ENCODE measurements at regions not wholly inside any gene's neighbourhood (a gene's known extent, or its start where the extent isn't known, plus 50 kb on each side); places are given as distances from the start of the nearest gene placed in this dataset.
"Not testable (repeated sequence)": the region's sequence is repeated elsewhere in the genome, so short reads cannot be mapped to it uniquely, and the experiment has no call there.

DNA sequence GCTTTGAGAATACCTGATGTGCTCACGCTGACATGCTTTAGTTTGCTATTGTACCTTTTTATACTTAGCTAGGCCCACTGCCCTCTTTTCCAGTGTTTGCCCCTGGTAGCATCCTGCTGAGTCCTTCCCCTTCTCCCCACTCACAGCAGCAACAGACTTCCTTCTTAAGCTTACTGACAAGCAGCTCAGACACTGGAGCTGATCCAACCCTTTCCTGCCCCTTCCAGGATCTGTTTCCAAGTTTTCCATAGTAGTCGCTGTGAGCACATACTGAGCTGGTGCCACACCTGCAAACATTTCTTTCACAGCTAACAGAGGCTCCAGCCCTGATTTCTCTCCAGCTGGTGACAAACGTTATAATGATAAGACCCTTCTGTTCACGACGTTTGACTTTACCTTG is 991.4 kb upstream of the CELF4 start:
- DNase-seq (ENCODE audit: low spot score) = peak; percentile 17

DNA sequence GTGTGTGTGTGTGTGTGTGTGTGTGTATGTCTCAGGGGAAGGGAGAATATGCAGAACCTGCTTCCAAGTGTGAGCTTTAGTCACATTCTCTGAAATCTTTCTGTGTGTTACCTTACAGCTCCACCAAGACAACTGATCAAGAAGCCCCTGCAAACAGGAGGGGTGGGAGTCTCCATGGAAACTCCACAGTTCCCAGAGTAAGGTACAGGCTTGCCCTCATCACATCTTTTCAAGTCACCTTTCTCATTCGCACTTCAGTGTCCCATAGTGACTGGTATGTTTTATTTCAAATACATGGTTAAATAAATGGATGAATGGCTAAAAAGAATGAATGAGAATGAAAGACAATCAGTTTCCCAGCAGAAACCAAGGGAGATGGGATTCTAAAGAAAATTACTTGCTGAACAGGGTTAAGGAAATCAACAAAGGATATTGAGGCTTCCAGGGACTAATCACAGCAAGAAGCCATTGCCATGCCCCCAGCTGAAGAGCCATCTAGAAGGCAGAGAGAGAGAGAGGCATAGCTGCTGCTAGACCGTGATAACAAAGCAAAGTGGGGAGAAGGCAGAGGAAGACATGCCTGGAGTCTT is 987.2 kb upstream of the CELF4 start:
- no peak for DNase-seq (ENCODE audit: low spot score)

DNA sequence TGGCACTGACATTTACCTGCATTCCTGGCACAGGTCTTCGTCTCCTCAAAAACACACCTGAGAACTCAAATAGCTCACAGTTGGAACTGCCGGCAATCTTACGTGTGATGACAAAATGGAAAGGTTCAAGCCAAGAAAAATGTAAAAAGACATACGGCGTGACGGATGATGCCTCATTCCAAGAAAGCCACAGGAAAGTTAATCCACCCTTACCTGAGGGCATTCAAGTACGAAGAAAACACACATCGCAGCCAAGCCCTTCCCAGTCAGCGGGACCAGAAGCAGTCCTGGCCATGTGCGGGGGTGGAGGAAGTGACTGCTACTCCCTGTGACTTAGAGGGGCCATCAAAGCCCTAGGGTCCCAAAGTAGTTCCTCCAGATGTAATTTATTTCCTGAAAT is 986.3 kb upstream of the CELF4 start:
- no peak for DNase-seq (ENCODE audit: low spot score)

DNA sequence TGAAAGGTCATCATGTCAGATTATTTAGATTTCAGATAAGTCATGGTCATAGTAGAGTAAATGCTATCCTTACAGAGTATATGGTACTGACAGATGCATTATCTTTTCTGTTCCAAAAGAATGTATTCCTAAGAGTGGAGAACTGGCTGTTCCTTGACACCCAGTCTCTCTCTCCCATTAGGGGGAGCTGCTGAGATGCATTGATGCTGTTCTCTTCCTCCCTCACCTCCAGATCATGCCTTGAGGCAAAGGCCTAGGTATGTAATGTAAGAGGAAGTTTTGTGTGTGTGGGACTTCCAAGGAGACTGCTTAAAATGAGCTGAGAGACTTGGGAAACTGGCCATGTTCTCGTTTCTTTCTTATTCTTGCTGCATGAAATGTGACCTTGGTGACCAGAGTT is 979.5 kb upstream of the CELF4 start:
- no peak for DNase-seq (ENCODE audit: low spot score)

DNA sequence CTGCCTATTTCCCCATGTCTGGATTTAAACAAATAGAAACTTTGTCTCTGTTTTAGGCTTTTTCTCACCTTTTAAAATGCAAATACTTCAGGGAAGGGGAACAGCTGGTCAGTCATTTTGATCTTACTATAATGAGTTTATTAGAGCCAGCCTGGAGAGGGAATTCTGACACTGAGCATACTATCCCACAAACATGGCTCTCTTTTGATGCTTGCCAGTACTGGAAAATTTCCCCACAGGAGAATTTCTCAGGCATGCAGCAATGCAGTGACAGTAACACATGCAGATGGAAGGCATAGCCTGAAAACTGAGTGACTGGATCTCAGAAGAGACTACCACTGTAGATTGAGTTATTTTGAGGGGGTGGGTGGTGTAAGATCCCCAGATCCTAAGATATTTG is 974.3 kb upstream of the CELF4 start:
- DNase-seq (ENCODE audit: low spot score) = no peak

DNA sequence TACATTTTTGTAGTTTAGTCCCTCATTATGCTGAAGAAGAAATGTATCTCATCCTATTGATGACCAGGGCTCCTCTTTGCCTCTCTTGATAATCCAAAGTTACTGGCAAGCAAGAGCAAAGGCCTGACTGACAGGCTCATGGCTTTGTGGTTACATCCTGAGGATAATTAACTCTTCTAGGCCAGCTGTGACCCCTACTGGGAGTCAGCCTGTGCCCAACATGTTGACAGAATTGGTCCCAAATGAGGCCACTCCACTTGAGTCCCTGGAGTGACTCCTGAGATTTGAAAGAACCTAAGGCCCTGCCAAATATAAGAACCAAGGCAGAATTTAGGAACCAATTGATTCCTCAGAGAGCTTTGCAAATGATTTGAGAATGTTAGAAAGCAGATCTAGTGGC is 973.8 kb upstream of the CELF4 start:
- no peak for DNase-seq (ENCODE audit: low spot score)

DNA sequence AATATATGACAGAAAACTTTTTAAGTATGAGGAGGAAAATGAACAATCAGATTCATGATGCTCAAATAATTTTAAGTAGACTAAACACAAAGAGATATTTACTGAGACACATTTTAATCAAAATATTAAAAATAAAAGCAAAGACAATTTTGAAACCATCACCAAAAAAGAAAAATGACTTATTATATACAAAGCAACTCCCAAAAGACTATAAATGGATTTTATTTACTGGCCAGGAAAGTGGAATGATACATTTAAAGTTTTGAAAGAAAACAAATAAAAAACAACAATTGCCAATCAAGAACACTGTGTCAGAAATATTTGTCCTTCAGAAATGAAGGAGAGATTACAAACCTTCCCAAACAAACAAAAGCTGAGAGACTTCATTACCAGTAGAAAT is 968.5 kb upstream of the CELF4 start:
- no peak for DNase-seq (ENCODE audit: low spot score)

DNA sequence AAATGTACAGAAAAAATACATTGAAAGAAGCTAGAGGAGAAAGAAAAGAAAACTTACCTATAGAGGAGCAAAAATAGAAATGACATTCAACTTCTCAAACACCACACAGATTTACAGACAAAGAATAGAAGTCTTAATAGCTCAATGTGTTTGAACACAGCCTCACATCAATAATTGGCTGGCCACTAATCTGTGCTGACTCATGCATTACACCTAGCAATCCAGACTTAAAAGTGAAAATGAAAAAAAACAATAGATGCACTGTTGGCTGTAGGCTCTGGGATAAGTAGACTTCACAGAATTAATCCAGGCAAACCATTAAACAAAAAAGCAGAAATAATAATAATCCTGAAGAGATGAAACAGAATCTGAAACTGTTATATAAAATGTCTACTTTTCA is 961.3 kb upstream of the CELF4 start:
- no peak for DNase-seq (ENCODE audit: low spot score)

DNA sequence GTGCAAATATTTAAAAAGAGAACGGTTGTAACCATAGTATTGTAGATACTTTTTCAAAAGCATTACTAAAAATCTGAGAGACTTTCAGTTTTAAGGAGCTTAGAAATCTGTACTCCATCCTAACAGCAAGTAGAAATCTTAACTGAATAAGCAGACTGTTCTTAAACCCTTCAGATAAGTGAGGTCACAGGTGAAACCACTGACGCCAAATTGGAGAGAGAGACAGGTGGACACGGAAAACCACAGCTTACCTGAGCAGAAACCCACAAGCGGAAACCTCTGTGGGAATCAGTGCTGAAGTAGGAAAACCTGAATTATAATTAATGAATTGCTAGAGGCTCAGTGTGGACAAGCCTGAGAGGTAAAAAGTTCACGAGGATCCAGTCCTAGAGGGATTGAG is 959.4 kb upstream of the CELF4 start:
- DNase-seq (ENCODE audit: low spot score) = no peak

DNA sequence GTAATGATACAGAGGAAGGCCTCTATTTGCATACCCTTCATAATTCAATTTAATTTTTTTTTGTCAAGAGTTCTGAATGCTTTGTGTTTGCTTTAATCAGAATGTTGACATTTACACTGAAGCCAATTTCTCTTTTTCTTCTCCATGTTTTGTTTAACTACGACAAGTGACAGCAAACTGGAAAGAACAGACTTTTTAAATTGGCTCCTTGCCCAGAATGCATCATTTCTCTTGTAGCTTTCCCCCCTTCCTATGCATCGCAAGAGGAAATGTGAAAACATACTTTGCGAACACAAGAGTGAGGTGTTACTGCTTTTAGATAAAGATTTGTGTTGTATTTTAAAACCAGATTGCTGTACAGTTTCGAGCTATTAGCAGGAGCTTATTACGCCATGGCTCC is 955.2 kb upstream of the CELF4 start:
- peak; percentile 38 for DNase-seq (ENCODE audit: low spot score)

DNA sequence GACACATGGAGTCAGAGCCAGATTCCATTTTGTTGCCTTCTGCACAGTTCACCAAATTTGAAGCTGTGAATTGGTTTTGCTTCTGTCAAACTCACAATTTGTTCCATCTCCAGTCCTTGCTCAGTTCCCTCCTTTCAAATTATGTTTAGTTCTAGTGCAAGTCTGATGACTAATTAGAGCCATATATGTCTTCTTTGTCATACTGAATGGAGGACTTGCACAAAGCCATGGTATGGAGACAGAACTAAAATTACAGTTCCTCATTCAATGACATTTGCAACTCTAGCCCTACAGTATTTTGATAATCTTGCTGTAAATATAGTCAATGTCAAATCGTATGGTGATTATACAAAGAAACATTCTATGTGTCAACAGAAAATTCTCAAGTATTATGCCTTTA is 936.9 kb upstream of the CELF4 start:
- DNase-seq (ENCODE audit: low spot score) = no peak

DNA sequence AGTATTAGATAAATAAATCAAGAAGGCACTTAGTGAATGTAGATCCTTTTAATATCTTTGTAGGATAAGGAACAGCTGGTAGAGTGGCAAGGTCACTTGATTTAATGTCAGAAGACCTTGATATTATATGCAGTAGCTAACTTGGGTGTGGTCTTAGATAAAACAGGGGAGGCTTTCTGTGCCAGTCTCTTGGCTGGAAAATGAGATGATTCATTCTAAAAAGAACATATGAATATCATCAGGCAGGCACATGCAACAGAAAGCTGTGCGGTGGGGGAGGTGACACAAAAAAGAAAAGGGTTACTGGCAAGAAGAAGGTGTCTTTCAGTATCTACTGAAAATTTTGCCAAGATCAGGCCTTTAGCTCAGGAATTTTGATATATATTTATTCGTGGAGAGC is 931.7 kb upstream of the CELF4 start:
- DNase-seq (ENCODE audit: low spot score) = peak; percentile 3

DNA sequence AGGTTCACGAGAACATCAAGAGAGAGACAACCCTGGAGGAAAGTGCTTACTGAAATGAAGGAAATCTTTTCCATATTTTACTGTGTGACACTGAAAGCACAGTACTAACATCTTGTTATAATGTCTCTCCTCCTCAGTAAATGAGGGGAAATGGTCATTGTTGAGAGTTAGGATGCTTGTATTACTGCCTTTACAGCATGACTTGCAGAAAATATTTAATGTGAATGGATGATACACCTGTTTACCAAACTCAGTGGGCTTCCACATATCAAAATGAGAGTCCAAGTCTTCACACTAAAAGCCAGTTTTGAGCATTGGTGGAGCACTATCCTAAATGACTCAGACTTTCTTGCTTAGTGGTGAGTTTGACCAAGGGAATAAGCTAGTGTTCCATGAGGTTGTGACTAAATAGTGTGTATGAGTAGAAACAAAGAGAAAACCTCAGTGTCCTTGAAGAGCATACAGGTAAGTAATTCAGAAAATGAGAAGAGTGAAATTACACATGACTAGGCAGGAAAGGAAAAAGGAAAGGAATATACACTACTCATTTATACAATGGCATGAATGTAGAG is 930.7 kb upstream of the CELF4 start:
- no peak for DNase-seq (ENCODE audit: low spot score)

DNA sequence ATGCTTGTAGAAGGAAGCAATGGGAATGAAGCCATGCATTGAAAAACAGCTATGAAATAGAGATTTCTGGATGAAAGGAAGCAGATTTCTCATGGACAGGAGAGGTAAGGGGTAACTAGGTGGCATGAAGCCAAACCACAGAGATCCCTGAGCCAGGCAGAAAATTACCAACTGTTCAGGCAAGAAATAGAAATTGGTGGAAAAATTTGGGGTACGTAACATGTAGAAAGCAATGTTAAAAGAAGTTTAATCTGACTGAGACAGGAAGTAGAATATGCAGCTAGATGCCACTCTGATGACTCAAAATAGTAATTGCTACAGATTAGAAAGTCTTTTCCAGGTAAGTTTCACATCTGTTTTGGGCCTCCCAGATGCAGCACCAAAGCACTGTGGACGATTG is 928.5 kb upstream of the CELF4 start:
- no peak for DNase-seq (ENCODE audit: low spot score)

DNA sequence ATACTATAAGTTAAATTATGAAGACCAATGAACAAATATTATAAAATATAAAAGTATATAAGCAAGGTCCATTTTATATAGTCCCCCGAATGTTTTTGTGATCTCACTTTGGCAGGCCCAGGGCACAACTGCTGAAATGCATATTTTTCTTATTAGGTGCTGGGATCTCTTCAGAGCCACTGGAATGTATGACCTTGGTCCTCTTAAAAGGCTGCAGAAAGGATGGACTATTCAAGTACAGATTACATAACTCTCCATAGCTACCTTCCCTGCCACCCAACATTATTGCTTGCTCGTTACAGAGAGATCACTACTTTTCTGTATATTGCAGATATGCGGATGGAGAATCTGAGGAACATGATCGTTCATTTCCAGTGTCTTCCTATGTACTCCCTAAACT is 925.6 kb upstream of the CELF4 start:
- DNase-seq (ENCODE audit: low spot score) = no peak

DNA sequence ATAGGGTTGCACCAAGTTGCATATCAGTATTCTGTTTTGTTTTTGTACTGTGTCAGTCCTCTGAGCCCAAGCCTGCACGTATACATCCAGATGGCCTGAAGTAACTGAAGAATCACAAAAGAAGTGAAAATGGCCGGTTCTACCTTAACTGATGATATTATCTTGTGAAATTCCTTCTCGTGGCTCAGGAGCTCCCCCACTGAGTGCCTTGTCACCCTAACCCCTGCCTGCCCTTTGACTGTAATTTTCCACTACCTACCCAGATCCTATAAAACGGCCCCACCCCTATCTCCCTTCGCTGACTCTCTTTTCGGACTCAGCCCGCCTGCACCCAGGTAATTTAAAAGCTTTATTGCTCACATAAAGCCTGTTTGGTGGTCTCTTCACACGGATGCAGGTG is 924.1 kb upstream of the CELF4 start:
- DNase-seq (ENCODE audit: low spot score) = not testable (repeated sequence)

DNA sequence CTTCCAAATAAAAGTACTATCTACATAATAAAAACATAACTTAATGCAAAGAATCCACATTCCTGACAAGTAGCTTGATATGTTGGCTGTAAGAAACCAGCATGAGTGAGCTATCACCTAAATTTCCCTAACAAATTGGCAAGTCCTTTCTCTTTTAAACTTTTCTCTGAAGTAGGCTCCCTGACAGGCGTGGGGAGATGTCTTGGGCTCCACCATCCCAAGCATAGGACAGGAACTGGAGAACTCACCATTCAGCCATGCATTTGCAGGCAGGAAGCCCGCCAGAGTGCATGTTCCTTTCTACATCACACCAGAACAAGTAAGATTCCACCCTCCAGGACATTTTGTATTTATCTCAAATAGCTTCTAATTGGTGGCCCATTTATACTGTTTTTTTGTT is 921.9 kb upstream of the CELF4 start:
- no peak for DNase-seq (ENCODE audit: low spot score)

DNA sequence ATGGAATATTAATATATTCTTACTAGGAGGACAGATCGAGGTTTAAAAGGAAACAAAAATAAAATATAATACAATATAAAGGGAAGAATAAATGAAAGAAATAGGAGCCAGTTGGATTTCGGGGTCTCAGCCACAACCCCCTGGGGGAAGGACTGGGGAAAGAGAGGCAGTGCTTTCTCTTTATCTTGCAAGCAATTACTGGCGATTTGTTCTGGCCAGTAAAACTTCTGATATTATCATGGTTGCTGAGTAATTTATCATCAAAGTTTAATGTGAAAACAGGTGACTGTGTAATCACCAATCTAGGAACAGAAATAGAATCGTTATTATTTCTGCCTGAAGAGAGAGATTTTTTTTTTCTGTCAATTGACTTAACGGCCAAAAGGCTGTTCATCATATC is 917.7 kb upstream of the CELF4 start:
- DNase-seq (ENCODE audit: low spot score) = no peak

DNA sequence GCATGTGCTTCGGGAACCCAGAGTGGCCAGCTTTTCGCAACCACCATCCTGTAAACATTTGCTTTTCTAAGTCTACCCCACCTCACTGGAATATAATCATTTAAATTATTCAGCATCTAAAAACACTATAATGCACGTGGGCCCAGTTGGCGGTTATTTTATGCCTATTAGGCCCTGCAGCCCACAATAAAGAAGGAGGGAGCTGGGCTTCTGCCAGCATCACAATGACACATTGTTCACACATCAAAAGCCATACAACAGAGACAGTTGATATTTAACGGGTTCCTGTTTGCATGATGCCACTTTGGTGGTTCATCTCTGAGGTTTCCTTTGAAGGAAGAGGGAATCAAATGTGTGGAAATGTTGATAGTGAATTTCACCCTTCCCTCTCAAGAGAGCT is 916.0 kb upstream of the CELF4 start:
- DNase-seq (ENCODE audit: low spot score) = no peak

DNA sequence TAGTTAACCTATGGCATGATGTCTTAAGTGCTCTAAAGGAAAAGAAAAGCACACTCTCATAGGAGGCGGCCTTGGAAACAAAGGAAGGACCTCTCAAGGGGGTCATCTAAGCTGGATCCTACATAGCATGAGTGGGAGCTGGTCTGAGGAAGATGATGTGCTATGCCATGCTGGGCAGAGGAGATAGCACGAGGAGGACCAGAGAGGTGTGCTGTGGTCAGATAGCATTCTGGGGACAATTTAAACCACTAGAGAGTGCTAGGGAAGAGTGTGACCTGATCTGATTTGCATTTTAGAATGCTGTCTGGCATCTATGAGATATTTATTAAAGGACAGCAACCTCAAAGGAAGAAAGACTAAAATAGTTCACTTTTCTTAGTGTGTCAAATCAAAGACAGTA is 910.1 kb upstream of the CELF4 start:
- DNase-seq (ENCODE audit: low spot score) = no peak

DNA sequence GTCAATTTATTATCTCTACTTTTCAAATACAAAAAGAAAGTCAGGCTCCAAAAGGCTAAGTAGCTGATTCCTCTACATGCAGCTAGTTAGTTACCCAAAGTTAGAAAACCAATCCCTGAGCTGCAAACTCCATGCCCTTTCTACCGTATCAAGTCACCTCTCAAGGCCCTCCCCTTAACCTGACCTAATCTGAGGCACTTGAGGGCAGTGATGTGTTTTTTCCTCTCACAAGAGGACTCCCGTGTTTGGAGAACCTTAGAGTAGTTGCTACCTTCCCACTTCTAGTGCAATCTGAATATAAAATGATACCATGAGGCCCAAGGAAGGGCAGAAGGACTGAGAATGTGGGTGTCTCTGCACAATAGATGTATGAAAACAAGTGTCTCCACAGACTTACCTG is 907.9 kb upstream of the CELF4 start:
- no peak for DNase-seq (ENCODE audit: low spot score)

DNA sequence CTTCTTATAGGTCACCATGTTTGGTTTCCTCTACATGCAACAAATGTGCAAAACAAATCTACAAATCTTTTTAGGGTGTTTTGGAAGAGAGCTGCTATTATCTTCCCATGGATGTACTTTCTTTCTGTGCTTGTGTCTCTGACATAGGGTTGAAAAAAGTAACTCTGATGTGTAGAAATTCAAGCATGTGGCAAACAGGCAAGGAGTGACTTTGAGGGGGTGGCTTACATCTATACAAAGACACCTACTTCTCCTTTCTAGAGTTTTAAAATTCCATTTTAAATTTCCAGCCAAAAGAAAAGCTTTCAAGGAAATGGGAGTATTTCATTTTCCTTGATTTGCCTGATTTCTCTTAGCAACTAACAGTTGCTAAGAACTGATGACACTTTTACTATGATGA is 904.8 kb upstream of the CELF4 start:
- DNase-seq (ENCODE audit: low spot score) = no peak

DNA sequence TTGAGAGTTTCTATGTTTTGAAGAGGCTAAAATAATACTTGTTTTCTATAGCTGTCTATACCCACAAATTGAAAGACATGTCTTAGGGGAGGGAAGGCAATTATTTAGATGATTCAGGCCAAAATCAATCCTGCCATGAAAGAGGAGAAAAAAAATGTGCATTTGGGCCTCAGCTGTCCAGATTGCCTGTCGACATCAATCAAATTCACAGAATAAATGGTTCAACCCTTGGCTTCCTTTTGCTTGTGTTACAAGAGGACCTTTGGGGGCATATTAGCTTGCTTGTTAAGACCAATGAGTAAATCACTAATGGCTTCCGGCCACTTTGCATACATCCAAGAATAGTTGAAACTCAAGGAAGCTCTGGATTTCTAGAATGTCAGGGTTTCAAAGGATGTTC is 900.8 kb upstream of the CELF4 start:
- DNase-seq (ENCODE audit: low spot score) = no peak

DNA sequence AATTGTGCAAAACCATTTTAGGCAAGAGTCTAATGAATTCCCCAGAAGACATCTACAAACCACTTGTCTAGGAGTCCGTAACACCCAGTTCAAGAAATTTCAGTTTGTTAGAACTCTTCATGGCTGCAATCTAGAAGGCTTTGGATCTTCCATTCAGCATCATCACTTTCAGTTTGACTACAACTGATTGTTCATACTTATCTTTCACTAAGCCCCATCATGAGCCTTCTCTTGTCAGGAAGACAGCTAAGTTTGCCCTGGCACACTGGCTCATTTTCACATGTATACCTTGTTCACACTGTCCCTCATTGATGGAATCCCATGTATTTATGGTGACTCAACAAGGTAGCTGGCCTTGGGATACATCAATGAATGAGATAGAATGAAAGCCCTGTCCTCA is 898.4 kb upstream of the CELF4 start:
- no peak for DNase-seq (ENCODE audit: low spot score)
